SK-N-SH (cell line): ENCODE measurements at regions not wholly inside any gene's neighbourhood (a gene's known extent, or its start where the extent isn't known, plus 50 kb on each side); places are given as distances from the start of the nearest gene placed in this dataset.

Source experiments
- EZH2phosphoT487 ChIP-seq: fragments of 200-600 bp; sonication (generic); IDR thresholded peaks from 2 replicates; pipeline ENCODE4 v1.6.1; 2017; ENCODE audit warnings: low read depth, mixed run types, mild to moderate bottlenecking, antibody characterized with exemption, moderate library complexity, borderline replicate concordance
- MAX ChIP-seq: IDR thresholded peaks from 2 replicates; pipeline ENCODE4 v1.4.0; 2012; ENCODE audit warnings: low read depth
- NFIC ChIP-seq: IDR thresholded peaks from 2 replicates; pipeline ENCODE4 v1.4.0; 2012; ENCODE audit warnings: borderline replicate concordance
- POLR2AphosphoS5 ChIP-seq: IDR thresholded peaks from 2 replicates; pipeline ENCODE4 v1.6.1; 2012; ENCODE audit warnings: low read depth, low read length
- REST ChIP-seq: IDR thresholded peaks from 2 replicates; pipeline ENCODE4 v1.6.1; 2012; ENCODE audit warnings: mild to moderate bottlenecking, low read depth, low read length, moderate library complexity
- YY1 ChIP-seq: IDR thresholded peaks from 2 replicates; pipeline ENCODE4 v1.4.0; 2012; ENCODE audit warnings: low read depth, mild to moderate bottlenecking
- TF ChIP-seq, protein P1 (sequence below): fragments of 200-600 bp; sonication (generic); IDR thresholded peaks from 2 replicates; pipeline ENCODE4 v1.6.1; 2017; ENCODE audit warnings: antibody characterized with exemption, mild to moderate bottlenecking, moderate library complexity

DNA sequence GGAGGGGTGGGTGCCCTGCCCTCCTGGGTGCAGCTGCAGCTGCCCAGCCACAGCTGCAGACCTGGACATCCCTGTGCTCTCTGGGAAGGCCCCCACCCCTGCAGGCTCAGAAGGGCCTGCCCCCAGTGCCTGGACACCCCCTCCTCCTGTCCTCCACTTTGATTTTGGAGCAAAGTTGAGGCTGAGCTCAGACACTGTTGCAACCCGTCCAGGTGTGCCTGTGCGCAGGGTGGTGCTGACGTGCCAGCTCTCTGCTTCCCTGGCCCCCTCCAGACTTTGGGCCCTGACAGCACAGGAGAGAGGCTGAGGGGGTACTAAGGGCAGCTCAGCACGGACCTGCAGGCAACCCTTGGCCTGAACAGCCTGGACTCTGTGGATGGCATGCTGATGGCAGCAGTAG is 750.3 kb downstream of the ARAP2 start:
- TF ChIP-seq POLR2AphosphoS5 (no peak), NFIC (no peak), YY1 (no peak), REST (no peak), EZH2phosphoT487 (no peak), MAX (no peak)
- TF ChIP-seq, protein P1, sequence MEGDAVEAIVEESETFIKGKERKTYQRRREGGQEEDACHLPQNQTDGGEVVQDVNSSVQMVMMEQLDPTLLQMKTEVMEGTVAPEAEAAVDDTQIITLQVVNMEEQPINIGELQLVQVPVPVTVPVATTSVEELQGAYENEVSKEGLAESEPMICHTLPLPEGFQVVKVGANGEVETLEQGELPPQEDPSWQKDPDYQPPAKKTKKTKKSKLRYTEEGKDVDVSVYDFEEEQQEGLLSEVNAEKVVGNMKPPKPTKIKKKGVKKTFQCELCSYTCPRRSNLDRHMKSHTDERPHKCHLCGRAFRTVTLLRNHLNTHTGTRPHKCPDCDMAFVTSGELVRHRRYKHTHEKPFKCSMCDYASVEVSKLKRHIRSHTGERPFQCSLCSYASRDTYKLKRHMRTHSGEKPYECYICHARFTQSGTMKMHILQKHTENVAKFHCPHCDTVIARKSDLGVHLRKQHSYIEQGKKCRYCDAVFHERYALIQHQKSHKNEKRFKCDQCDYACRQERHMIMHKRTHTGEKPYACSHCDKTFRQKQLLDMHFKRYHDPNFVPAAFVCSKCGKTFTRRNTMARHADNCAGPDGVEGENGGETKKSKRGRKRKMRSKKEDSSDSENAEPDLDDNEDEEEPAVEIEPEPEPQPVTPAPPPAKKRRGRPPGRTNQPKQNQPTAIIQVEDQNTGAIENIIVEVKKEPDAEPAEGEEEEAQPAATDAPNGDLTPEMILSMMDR, result no peak
